Coronary artery (tissue), 2 donors: ENCODE measurements at regions not wholly inside any gene's neighbourhood (a gene's known extent, or its start where the extent isn't known, plus 50 kb on each side); places are given as distances from the start of the nearest gene placed in this dataset.

Experiments used
- DNase-seq: peaks from one replicate; pipeline ENCODE4 v3.0.0-alpha.2; 2017; ENCODE audit warnings: low spot score
- H3K27ac ChIP-seq, 2 donors: fragments of 200-600 bp; sonication (generic); one replicate each; pipeline ENCODE4 v1.5.1; 2016 to 2019
- H3K4me3 ChIP-seq: fragments of 200-600 bp; sonication (generic); 2 replicates; pipeline ENCODE4 v1.5.1; 2016; ENCODE audit warnings: mild to moderate bottlenecking, moderate library complexity
- TF ChIP-seq, protein P1 (sequence below): fragments of 200-600 bp; sonication (generic); IDR thresholded peaks from one replicate; pipeline ENCODE4 v1.5.1; 2019; ENCODE audit warnings: antibody characterized with exemption

DNA sequence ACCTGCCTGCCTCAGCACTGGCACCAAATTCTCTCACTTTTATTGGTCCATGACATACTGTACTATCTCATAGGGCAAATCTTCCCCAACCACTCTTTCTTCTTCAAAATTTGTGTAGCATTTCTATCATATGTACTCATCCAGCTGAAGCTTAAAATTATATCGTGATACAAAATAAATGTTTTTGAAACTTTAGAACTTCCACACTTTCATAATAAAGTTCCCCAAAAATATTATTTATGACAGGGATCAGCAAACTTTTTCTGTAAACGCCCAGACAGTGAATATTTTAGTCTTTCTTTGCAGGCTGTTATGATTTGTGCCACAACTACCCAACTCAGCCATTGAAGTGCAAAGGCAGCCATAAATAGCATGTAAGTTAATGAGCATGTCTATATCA is 76.2 kb upstream of the POU3F3 start:
- TF ChIP-seq, protein P1, sequence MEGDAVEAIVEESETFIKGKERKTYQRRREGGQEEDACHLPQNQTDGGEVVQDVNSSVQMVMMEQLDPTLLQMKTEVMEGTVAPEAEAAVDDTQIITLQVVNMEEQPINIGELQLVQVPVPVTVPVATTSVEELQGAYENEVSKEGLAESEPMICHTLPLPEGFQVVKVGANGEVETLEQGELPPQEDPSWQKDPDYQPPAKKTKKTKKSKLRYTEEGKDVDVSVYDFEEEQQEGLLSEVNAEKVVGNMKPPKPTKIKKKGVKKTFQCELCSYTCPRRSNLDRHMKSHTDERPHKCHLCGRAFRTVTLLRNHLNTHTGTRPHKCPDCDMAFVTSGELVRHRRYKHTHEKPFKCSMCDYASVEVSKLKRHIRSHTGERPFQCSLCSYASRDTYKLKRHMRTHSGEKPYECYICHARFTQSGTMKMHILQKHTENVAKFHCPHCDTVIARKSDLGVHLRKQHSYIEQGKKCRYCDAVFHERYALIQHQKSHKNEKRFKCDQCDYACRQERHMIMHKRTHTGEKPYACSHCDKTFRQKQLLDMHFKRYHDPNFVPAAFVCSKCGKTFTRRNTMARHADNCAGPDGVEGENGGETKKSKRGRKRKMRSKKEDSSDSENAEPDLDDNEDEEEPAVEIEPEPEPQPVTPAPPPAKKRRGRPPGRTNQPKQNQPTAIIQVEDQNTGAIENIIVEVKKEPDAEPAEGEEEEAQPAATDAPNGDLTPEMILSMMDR = no peak
- no peak for DNase-seq

DNA sequence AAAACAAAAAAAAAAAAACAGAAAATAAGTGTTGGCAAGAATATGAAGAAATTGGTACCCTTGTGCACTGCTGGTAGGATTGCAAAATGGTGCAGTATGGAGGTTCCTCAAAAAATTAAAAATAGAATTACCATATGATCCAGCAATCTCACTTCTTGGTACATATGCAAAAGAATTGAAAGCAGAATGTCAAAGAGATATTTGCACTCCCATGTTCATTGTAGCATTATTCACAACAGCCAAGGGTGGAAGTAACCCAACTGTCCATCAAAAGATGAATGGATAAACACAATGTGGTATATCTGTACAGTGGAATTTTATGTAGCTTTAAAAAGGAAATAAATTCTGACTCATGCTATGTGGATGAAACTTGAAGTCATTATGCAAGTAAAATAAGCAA is 72.8 kb upstream of the POU3F3 start:
- Histone ChIP-seq H3K27ac (no peak overlapping the region), H3K4me3 (no peak overlapping the region)
- no peak for DNase-seq
- TF ChIP-seq, protein P1 = no peak

More for the DNA sequence above, 76.2 kb upstream of the POU3F3 start:
- Histone ChIP-seq H3K27ac (no peak overlapping the region), H3K4me3 (no peak overlapping the region)

DNA sequence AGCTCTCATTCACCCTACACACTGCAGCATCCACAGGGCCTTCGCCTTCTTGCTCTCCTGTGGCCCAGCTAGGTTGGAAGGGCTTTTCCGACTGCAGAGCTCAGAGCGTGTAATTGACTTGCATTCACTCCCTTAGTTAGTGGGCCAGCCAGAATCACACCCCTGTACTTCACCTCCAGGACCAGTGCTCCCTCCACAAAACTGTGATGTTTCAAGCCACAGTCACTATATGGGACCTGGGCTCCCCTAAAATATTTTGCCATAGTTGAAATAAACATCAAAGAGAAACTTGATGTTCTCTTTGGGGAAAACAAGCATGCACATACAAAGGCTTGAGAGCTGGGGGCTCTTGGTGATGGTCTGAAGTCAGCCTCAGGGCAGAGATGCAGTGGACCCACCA is 69.7 kb upstream of the POU3F3 start:
- Histone ChIP-seq H3K4me3 (no peak overlapping the region), H3K27ac (no peak overlapping the region)
- DNase-seq = no peak
- TF ChIP-seq, protein P1 = no peak

DNA sequence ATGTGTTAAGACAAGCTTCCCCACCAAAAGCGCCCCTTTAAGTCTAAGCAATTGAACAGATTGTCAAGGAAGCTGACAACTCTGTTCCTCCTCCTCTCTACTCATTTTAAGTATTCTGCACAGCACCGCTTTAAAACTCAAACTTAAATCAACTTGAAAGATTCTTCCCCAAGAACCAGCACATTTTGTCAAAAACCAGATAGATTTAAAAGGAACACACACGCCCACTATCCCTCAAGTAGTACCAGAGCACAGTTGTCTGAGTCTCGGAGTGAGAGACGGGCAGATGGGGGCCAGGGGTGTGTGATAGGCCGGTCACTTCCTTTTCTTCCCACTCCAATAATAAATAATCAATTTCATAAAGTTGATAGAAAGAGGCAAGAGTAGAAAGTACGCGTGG is 67.7 kb upstream of the POU3F3 start:
- no peak overlapping the region for H3K4me3 ChIP-seq
- no peak for DNase-seq
- no peak overlapping the region for H3K27ac ChIP-seq
- TF ChIP-seq, protein P1 = no peak

DNA sequence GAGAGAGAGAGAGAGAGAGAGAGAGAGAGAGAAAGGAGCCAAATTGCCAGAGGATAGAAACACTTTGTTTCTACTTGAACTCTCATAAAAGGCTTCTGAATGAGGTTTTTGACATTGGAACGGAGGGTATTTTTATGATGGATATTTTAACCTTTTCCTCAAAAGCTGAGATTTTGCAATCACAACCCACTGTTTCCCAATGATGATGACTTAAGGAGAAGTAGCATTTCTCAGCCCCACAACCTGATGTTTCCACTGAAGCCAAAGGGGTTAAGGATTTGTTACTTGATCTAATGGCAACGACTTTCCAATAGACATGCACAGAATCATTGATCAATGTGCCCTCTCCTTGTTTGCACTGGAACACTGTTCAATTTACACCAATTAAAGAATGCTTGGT is 67.1 kb upstream of the POU3F3 start:
- Histone ChIP-seq H3K4me3 (no peak overlapping the region), H3K27ac (no peak overlapping the region)
- TF ChIP-seq, protein P1 = no peak
- DNase-seq = no peak

DNA sequence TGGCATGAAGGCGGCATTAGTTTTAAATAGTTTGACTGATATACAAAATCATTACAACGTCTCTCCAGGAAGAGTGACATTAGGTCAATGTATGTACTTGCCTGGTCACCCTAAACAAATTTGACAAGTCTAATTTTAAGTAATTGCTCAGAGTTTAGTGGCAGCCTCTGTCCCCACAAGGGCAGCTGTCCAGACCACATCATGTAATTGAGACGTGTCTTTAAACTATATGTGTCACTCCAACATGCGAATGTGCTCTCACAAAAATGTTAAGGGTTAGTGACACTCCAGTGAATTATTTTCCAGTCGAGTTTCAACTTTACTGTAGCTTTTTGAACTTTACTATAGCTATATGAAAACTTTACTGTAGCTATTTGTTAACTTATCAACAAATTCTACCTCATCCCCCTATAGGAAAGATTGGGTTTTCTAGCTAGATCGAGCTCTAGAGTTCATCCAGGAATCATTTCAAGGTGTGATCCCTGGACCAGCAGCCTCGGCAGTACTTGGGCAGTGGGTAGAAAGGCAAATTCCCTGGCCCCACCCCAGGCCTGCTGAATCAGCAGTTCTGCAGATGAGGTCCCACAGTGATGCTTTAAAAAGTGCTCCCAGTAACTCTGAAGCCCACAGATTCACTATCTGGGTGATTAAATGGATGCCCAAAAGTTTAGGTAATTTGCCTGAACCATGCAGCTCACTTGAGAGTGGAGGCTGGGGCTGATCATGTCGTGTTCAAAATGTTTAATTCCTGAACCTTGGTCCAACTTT is 66.4 kb upstream of the POU3F3 start:
- H3K4me3 ChIP-seq = no peak overlapping the region
- no peak for DNase-seq
- no peak overlapping the region for H3K27ac ChIP-seq
- TF ChIP-seq, protein P1 = no peak

DNA sequence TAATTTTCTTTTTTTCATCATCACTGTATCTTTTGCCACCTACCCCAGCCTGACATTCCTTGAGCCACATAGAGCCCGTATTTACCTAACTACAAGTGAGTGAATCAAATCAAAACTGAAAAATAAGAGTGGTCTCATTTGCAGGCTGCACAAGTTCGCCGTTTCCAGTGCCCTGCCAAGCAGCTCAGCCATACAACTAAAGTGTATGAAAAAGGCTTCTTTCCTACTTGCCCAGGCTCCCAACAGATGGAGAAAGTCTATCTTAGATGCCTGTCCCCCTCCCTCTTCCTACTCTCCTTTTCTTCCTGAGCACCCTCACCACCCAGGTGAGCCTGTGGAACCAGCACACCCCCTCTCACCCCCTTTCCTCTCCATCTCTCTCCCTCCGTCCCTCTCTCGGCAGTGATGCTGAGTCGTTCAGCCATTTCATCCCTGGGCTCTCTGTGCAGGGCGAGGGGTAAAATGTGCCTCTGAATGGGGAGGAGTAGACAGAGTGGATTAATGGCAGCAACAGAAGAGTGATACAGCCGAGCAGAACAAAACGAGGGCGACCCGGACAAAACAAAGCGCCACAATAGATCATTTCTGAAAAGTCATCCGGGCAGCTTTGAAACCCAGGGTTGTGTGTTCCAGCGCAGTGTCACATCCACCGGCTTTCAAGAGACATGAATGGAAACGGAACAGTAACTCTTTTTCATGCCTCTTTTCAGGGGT is 65.0 kb upstream of the POU3F3 start:
- no peak overlapping the region for H3K27ac ChIP-seq
- H3K4me3 ChIP-seq = no peak overlapping the region
- DNase-seq = no peak
- TF ChIP-seq, protein P1 = no peak
